PC-9 (cell line): ENCODE measurements at regions not wholly inside any gene's neighbourhood (a gene's known extent, or its start where the extent isn't known, plus 50 kb on each side); places are given as distances from the start of the nearest gene placed in this dataset.

ENCODE experiments used
- EZH2 ChIP-seq: fragments of 200-600 bp; sonication (generic); IDR thresholded peaks from 2 replicates; pipeline ENCODE4 v1.8.0; 2017; ENCODE audit warnings: antibody characterized with exemption, low read depth
- TF ChIP-seq, protein P1 (sequence below): fragments of 200-600 bp; sonication (generic); conservative IDR thresholded peaks from 2 replicates; pipeline ENCODE4 v1.6.1; 2017; ENCODE audit warnings: mixed run types, antibody characterized with exemption, mild to moderate bottlenecking, moderate library complexity

DNA sequence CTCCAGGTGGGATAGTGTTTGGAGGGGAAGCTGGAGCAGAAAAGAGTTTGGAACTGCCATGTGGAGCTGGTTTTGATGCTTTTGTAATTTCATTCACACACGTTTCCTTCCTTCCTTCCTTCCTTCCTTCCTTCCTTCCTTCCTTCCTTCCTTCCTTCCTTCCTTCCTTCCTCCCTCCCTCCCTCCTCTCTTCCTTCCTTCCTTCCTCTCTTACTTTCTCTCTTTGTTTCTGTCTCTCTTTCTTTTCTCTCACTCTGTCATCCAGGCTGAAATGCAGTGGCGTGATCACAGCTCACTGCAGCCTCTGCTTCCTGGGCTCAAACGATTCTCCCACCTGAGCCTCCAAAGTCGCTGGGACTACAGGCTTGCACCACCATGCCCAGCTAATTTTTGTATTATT, 168.0 kb upstream of the ARID2 start:
- TF ChIP-seq, protein P1, sequence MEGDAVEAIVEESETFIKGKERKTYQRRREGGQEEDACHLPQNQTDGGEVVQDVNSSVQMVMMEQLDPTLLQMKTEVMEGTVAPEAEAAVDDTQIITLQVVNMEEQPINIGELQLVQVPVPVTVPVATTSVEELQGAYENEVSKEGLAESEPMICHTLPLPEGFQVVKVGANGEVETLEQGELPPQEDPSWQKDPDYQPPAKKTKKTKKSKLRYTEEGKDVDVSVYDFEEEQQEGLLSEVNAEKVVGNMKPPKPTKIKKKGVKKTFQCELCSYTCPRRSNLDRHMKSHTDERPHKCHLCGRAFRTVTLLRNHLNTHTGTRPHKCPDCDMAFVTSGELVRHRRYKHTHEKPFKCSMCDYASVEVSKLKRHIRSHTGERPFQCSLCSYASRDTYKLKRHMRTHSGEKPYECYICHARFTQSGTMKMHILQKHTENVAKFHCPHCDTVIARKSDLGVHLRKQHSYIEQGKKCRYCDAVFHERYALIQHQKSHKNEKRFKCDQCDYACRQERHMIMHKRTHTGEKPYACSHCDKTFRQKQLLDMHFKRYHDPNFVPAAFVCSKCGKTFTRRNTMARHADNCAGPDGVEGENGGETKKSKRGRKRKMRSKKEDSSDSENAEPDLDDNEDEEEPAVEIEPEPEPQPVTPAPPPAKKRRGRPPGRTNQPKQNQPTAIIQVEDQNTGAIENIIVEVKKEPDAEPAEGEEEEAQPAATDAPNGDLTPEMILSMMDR, result no peak
- no peak for TF ChIP-seq EZH2
